Astrocyte of the cerebellum (primary cell): ENCODE measurements at regions not wholly inside any gene's neighbourhood (a gene's known extent, or its start where the extent isn't known, plus 50 kb on each side); places are given as distances from the start of the nearest gene placed in this dataset.

Experiments used
- DNase-seq: peaks from one replicate; pipeline ENCODE4 v3.0.0-alpha.2; 2011; ENCODE audit warnings: low read depth
- H3K4me3 ChIP-seq: 2 replicates; pipeline ENCODE4 v1.5.1; 2011; ENCODE audit warnings: mild to moderate bottlenecking, low read depth, low read length, moderate library complexity
- in situ Hi-C: cut with HindIII; loops from 2 replicates; pipeline ENCODE4 v1.10.0; 2017; ENCODE audit warnings: low sequenced_read_pairs
- TF ChIP-seq, protein P1 (sequence below): IDR thresholded peaks from 2 replicates; pipeline ENCODE4 v1.5.1; 2012; ENCODE audit warnings: low read length, low read depth, moderate library complexity, mild to moderate bottlenecking; ENCODE audit errors: missing control alignments

GRCh38 chr6:167643223-167643622 is 183.5 kb upstream of the AFDN start:
- H3K4me3 ChIP-seq: no peak overlapping the region
- TF ChIP-seq, protein P1, sequence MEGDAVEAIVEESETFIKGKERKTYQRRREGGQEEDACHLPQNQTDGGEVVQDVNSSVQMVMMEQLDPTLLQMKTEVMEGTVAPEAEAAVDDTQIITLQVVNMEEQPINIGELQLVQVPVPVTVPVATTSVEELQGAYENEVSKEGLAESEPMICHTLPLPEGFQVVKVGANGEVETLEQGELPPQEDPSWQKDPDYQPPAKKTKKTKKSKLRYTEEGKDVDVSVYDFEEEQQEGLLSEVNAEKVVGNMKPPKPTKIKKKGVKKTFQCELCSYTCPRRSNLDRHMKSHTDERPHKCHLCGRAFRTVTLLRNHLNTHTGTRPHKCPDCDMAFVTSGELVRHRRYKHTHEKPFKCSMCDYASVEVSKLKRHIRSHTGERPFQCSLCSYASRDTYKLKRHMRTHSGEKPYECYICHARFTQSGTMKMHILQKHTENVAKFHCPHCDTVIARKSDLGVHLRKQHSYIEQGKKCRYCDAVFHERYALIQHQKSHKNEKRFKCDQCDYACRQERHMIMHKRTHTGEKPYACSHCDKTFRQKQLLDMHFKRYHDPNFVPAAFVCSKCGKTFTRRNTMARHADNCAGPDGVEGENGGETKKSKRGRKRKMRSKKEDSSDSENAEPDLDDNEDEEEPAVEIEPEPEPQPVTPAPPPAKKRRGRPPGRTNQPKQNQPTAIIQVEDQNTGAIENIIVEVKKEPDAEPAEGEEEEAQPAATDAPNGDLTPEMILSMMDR: no peak
- in situ Hi-C loops: no loop called here
- no peak for DNase-seq

- TF ChIP-seq, protein P1: no peak
- no peak for DNase-seq
- in situ Hi-C loops: no loop called here
- no peak overlapping the region for H3K4me3 ChIP-seq
Measured at GRCh38 chr6:167643716-167644115, 183.0 kb upstream of the AFDN start.

DNA sequence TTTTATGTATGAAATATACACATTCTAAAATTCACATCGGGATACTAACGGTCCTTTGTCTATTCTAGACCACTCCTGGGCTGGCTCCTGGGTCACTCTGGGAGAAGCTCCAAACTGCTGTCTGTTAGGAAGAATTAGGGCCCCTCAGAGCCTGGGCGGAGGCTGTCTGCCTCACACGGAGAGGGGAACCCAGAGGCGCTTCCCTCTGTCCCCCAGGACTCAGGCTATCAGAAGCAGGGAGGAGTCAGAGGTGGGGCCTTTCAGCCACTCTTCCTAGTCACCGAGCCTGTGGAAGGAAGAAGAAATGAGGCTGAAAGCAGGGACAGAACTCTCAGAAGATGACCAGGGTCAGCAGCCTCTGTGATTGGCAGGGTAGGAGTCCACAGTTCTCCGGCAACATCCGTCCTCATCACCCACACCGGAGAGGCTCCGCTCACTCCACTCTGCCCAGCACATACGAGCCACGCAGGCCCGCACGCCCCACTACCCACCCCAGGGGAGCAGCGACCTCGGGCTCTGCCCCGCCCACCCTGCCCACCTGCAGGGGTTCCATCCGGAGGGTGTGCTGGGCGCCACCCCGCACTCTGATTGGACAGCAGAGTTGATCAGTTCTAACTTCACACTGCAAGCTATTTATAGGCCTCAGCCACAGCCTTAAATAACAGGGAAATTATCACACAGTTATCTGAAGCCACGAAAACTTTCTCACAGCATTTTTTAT is 182.1 kb upstream of the AFDN start:
- DNase-seq: no peak
- TF ChIP-seq, protein P1: no peak
- in situ Hi-C loops: no loop called here
- H3K4me3 ChIP-seq: no peak overlapping the region

DNA sequence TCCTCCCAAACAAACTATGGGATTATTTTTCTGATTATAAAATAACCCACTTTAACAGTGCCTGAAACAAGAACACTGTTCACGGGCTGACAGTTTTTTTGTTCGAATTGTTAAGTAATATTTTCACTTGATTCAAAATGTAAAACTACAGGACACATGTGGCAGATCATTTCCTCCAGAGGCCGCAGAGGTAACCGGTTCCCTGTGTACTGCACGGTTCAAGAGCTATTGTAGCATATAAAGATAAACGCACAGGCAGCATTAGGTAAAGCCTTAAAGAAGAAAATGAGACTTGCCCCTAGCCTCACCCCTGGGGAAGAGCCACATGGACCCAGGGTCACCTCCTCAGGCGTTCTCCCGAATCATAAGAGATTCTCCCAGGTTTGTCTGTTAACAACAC is 181.3 kb upstream of the AFDN start:
- in situ Hi-C loops: no loop called here
- H3K4me3 ChIP-seq: no peak overlapping the region
- TF ChIP-seq, protein P1: no peak
- DNase-seq: no peak

DNA sequence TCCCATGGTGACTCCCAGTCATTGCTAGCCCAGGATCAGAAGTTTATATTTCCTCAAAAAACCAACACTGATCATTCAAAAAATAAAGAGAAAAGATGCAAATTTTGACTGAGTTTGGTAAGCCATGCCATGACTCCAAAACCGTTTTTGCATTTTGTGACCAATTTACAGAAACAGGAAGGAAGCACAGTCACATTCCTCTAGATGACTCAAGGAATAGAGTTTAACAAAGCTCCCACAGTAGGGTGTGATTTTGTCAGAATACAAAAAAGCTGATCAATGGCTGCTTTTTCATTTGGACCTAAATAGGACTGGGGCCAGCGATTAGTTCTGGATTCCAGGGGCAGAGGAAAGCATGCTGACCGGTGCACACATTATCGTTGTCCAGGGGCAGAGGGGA is 179.4 kb upstream of the AFDN start:
- in situ Hi-C loops: no loop called here
- TF ChIP-seq, protein P1: no peak
- no peak overlapping the region for H3K4me3 ChIP-seq
- DNase-seq: peak; percentile 49

DNA sequence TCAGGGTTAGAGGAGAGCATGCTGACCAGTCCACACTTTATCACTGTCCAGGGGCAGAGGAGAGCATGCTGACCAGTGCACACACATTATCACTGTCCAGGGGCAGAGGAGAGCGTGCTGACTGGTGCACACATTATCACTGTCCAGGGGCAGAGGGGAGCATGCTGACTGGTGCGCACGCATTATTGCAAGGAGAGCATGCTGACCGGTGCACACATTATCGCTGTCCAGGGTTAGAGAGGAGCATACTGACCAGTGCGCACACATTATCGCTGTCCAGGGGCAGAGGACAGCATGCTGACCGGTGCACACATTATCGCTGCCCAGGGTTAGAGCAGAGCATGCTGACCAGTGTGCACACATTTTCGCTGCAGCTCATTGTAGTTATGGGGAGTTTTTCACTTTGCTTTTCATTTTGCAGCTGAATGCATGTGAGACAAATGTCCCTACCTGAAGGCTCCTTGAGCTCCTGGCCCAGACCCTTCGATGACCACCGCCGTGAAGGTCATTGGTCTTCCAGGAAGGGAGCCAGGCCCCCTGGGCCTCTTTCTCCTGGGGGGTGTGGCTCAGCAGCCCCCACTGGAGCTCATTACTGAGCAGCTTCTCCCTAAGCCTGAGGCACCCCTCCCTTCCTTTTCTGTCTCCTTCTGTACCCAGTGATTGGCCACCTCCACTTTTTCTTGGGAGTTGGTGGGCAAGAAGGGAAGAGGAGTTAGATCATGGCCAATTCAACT is 178.8 kb upstream of the AFDN start:
- DNase-seq: no peak
- no peak overlapping the region for H3K4me3 ChIP-seq
- TF ChIP-seq, protein P1: no peak
- in situ Hi-C loops: no loop called here
